ENCODE measurements at regions not wholly inside any gene's neighbourhood (a gene's known extent, or its start where the extent isn't known, plus 50 kb on each side); places are given as distances from the start of the nearest gene placed in this dataset.

DNA sequence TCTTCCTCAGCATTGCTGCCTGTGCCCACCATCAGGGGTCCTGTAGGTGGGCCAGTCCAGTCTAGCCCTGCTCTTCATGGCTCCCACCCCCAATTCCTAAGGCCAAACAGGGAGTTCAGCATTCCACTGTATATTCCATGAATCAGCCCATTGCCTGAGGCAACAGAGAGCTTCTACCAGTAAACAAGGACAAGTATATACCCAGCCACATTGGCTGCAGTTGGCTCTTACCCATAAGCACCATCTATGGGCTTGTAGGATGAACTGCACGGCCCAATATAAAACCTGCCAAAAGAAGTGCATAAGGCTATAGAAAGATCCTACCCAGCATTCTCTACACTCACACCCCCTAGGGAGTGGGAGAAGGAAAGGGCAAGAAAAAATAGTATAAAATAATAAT is 95.1 kb upstream of the SALL3 start:
- no peak for TF ChIP-seq CTCF (conservative IDR thresholded peaks at IDR 0.05; ENCODE audit: low read depth, low read length)
- no peak for DNase-seq (ENCODE audit: low read depth)
- no peak overlapping the region for H3K4me3 ChIP-seq (ENCODE audit: low read depth, low read length)

DNA sequence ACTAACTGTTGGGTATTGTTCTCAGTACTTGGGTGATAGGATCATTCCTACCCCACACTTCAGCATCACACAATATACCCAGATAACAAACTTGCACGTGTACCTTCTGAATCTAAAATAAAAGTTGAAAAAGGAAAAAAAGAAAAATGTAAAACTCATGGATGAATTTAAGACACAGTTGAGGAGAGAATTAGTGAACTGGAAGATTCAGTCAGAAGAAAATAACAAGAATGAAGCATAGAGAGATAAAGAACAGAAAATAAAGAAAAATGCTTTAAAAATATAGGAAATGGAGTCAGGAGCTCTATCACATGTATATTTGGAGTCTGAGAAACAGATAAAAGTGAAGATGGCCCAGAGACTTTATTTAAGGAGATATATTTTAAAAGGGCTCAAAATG is 90.4 kb upstream of the SALL3 start:
- H3K4me3 ChIP-seq (ENCODE audit: low read depth, low read length), result no peak overlapping the region
- no peak for TF ChIP-seq CTCF (conservative IDR thresholded peaks at IDR 0.05; ENCODE audit: low read depth, low read length)
- no peak for DNase-seq (ENCODE audit: low read depth)

GRCh38 chr18:78890388-78890787 is 89.2 kb upstream of the SALL3 start:
- TF ChIP-seq CTCF (conservative IDR thresholded peaks at IDR 0.05; ENCODE audit: low read depth, low read length), result no peak
- no peak overlapping the region for H3K4me3 ChIP-seq (ENCODE audit: low read depth, low read length)
- DNase-seq (ENCODE audit: low read depth), result no peak

DNA sequence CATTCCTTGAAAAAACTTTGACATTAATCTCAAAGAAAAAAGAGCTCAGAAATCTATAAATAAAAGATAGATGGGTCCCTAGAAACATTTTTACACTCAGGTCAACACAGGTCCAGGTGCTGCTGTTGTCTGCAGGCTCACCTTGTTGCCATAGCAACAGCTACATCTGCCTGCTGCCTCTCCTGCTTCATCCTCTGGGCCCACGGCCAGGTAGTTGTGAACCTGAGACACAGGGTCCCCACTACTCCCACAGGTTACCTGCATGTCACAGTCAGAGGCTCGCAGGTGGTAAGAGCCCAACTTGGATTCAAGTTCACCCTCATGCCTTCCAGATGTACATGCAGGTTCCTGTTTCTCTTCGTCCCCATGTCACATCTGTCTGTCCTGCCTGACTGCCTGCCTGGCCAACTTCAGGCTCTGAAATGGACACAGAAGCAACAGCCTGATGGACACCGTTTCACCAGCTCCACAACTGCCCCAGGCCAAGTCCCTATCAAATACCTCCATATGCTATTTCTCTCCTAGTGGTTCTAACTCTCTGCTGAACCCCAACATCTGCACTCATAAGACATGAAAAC is 88.3 kb upstream of the SALL3 start:
- no peak for DNase-seq (ENCODE audit: low read depth)
- no peak for TF ChIP-seq CTCF (conservative IDR thresholded peaks at IDR 0.05; ENCODE audit: low read depth, low read length)

GRCh38 chr18:78892177-78892576 is 87.4 kb upstream of the SALL3 start:
- DNase-seq (ENCODE audit: low read depth), result no peak
- no peak for TF ChIP-seq CTCF (conservative IDR thresholded peaks at IDR 0.05; ENCODE audit: low read depth, low read length)
- H3K4me3 ChIP-seq (ENCODE audit: low read depth, low read length), result no peak overlapping the region

More for the DNA sequence above, 88.3 kb upstream of the SALL3 start:
- H3K4me3 ChIP-seq (ENCODE audit: low read depth, low read length), result no peak overlapping the region

DNA sequence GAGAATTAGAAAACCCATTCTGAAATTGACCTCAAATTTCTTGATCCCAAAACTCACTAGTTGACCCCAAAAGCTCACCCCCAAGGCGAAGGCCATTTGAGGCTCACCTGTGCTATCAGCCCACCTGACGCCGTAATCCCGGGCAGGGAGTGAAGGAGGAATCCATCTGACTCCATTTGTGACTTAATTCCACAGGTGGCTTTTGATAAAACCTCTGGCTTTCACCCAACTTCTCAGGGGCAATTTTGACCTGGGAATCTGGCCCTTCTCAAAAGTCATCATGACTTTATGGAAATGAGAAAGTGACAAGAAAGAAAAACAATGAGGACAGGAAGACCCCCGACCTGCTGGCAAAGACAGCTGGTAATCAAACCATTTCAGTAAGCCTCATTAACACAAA is 86.9 kb upstream of the SALL3 start:
- TF ChIP-seq CTCF (conservative IDR thresholded peaks at IDR 0.05; ENCODE audit: low read depth, low read length), result no peak
- no peak overlapping the region for H3K4me3 ChIP-seq (ENCODE audit: low read depth, low read length)
- DNase-seq (ENCODE audit: low read depth), result no peak

DNA sequence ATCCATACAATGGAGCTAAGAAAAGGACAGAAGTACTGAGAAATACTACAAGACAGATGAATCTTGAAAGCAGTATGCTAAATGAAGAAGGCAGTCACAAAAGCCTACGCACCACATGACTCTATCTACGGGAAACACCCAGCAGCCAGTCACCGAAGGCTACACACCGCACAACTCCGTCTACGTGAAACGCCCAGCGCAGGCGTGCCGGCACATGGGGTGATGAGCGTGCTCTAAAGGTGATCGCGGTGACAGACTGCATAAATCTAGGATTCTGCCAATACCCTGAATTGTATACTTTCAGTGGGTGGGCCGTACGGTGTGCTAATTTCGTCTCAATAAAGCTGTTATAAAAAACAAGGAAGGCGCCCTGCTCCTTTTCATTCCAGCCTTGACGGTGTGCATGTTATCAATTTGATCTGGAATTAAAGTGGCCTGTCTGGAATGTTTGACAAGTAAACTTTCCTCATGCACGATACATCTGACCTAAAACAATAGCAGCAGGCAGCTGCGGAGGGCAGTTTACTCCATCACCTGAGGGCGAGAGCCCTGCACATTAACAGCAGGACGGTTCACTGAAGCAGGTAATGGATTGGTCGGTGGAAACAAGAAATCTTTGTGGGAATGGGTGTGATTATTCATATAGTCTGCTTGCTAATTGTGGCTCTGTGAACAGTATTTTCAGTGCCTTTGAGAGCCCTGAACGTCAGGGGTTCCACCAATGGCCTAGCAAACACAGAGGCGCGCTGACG is 86.2 kb upstream of the SALL3 start:
- TF ChIP-seq CTCF (conservative IDR thresholded peaks at IDR 0.05; ENCODE audit: low read depth, low read length), result no peak
- no peak for DNase-seq (ENCODE audit: low read depth)
- no peak overlapping the region for H3K4me3 ChIP-seq (ENCODE audit: low read depth, low read length)
